GM18907 (cell line): ENCODE measurements at regions not wholly inside any gene's neighbourhood (a gene's known extent, or its start where the extent isn't known, plus 50 kb on each side); places are given as distances from the start of the nearest gene placed in this dataset.

Experiments
- ATAC-seq: cut with Tn5 transposase; IDR thresholded peaks from one replicate; pipeline ENCODE4 v1.9.1; 2021; ENCODE audit warnings: mild to moderate bottlenecking, moderate library complexity; ENCODE audit not compliant: unreplicated experiment

DNA sequence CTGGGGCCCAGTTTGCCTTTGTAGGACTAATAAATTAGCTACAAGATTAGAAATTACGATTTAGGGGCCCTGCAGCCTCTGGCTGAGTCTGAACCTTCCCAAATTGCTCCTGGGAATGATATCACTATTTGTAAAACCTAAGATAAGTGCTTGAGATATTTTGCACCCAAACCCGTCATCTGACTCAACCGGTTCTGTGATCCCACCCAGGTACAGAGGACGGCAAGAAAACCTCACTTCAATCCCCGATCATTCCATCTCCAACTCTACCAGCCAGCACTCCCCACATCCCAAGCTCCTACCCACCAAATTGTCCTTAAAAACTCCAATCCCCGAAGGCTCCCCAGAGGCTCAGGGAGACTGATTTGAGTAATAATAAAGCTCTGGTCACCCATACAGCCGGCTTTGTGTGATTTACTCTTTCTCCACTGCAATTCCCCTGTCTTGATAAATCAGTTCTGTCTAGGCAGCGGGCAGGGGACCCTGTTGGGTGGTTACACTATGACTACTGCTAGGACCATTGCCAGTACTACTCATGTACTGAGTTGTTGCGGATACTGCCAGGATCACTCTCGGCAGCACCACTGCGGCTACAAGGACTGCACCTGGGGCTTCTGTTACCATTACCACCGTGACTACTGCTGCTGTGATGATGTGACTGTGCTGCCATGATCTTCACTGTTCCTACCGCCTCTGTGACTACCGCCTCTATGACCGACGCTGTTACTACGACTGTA lies 73.1 kb downstream of the IRF8 start:
- ATAC-seq, result no peak

DNA sequence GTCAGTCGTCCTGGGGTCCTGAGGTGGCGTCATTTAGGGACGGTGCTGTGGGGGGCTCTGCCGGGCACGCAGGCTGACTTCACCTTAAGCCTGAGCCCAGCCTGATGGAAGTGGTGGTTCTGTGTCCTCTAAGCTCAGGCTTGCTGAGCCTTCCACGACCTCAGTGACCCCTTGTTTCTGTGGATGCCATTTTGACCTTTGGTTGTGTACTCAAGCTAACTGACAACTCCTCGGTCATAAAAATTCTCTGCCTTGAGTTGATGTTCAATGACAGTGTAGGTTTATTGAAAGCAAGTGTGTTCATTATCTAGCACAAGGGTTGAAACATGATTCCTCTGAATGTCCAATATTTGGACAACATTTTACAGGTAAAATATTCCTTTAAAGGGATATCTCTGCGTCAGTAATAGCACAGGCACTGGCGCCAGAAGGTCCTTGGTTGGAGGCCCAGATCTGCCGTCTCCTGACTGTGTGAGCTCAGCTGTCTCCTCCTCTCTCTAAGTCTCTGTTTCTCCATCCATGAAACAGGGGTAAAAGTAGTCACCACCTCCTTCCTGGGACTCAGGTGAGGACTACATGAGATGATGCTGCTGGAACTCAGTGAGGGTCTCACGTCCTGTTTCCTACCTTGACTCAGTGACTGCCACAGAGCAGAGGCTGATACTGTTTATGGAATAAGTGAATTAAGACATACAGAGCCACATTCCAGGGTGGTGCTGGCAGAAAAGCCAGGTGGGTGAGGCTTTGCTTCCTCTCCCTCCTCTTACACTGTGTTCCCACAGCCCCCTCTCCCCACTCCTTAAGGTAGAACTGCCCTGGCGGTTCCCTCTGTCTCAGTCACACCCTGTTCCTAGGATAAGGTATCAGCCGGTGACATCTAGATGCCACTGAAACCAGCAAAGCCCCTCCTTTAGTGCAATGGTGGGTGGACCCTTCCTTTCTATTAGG lies 75.7 kb downstream of the IRF8 start:
- no peak for ATAC-seq

DNA sequence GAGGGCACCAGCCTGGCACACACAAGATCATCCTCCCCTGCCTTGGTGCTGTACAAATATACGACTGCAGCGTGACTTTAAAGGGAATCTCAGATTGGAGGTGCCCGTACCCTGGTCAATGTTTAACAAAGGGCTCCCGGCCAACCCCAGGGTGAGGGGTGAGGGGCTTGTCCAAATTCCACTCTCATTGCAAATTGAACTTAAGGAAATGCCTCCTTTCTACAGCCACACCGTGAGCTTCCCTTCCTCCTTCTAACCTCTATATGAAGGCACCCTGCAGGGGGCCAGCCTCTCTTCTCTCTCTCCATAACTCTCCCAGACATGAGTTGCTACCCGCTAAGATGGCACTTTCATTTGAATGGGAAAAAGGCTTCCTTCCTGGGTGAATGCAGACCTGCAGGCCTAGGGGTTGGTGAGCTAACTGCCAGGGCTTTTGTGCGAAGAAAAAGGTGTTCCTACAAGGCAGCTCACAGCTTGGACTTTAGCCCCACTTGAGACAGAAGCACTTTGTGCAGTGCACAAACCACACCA lies 76.6 kb downstream of the IRF8 start:
- no peak for ATAC-seq

DNA sequence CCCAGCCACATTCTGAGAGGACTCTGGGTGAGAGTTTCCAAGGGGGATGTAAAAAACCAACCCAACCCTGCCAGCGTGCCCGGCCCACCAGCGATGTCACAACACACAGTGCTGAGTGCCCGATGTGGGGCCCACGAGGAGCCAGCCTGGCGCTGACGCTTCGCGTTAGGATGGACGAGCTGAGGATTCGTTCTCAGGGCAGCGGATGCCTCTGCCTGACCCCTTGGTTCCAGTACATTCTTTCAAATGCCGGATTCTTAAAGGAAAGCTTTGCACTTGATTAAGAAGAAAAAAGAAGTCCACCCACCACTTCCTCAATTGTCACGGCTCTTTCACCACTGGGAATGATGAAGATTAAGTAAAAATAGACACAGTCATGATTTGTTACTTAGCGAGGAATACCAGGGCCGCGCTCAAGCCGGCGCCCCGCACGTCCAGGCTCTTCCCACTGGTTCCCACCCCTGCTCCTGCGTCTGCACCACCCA lies 79.4 kb downstream of the IRF8 start:
- ATAC-seq, result no peak

DNA sequence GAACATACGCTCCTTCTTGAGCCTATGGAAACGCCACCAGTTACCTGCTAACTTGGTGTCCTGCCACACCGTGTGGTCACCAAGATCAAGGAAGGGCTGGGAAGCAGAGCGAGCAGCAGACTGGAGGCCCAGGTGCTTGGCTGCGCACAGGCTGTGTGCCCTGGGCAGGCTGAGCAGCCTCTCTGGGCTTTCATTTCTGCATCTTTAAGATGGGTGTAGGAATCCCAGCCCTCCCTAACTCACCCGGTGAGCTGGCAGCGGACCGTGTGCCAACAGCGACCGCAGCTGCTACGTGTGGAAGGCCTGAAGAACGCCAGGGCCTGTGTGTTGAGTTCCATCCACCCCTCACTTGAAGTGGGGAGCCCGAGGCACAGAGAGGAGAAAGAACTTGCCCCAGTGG lies 80.0 kb downstream of the IRF8 start:
- no peak for ATAC-seq

DNA sequence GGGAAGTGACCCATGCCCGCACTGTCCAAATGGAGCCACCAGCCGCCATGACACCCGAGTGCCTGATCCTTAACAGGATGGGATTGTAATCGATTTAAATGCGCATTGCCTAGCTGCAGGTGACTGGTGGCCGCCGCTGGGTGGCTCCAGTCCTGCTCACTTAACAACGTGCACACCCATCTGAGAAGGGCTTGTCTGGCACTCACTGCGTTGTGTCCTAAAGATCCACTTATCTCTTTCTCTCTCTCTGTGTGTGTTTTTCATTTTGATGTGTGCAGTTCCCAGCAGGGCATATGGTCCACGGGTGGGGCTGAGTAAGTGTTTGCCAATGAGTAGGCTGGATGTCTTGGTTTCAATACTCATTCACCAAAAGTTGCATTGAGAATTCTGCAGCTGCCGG lies 80.6 kb downstream of the IRF8 start:
- no peak for ATAC-seq

DNA sequence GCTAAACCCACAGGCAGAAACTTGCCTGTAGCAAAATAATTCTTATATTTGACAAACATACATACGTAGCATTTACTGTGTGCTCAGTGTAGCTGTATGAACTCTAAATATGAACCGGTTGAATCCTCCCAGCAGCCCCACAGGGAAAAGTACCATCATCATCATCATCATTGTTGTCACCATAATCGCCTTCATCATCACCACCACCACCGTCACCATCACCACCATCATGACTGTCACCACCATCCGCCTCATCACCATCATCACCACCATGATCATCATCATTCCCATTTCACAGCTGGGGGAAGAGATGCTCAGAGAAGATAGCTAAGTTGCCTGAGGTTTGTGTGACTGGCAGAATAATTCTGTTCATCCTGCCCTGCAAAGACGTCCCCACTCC lies 81.7 kb downstream of the IRF8 start:
- no peak for ATAC-seq

DNA sequence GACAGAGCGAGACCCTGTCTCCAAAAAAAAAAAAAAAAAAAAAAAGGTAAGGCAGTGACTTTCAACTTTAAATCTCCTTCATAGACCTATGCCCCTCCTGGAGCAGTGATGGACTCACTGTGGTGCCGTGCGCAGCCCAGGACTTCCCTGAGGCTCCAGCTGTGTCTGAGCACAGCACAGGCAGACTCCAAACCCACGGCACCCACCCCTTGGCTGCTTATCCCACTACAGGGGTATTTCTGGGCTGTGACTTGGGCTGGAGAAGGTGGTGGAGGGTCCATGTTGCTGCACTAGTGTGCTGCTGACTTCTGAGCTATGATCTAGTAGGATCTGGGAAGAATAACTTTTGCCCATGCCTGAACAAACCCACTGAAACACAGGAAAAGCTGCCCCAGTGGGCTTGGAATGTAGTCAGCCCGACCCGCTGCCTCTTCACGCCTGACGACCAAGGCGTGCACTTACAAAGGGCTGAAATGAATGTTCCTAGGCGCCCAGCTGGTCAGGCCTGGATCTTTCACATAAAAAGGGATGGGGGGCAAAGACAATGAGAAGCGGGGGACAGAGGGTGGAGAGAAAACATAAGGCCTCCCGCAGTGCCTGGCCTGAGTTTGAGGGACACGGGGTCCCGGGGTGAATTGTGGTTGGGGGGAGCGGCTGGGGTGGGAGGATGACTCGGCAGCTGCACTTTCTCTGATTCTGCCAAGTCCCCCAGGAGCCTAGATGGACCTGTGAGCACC lies 83.0 kb downstream of the IRF8 start:
- no peak for ATAC-seq

DNA sequence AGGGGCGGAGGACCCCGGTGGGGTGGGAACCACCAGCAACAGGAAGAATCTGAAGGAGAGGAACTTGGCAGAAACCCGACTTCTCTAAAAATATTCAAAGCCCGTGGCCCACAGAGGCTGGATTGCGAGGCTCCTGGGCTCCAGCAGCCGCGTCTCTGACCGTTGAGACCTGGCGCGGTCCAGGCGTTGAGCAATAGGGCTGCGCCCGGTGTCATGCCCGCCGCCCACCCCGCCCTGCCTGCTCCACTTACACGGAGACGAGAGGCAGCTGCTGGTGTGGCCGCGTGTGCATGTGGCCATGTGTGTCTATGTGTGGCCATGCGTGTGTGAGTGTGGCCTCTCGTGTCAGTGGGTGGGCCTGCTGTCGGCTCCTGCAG lies 83.6 kb downstream of the IRF8 start:
- no peak for ATAC-seq

DNA sequence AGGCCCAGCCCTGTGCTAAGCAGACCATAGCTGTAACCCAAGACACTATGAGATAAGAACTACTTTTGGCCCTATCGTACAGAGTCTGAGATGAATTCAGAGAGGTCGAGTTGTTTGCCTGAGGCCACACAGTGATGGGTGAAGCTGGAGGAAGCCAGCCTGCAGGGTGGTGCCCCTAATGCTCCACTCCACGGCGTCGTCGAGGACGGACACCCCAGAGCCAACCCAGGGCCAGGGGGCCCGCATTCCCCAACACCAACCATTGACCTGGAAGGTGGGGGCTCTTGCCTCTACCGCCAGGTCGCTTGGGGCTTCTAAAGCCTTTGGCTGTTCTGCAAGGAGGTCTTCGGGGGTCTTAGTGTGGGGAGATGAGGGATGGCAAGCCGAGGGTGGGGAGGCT lies 84.1 kb downstream of the IRF8 start:
- no peak for ATAC-seq

DNA sequence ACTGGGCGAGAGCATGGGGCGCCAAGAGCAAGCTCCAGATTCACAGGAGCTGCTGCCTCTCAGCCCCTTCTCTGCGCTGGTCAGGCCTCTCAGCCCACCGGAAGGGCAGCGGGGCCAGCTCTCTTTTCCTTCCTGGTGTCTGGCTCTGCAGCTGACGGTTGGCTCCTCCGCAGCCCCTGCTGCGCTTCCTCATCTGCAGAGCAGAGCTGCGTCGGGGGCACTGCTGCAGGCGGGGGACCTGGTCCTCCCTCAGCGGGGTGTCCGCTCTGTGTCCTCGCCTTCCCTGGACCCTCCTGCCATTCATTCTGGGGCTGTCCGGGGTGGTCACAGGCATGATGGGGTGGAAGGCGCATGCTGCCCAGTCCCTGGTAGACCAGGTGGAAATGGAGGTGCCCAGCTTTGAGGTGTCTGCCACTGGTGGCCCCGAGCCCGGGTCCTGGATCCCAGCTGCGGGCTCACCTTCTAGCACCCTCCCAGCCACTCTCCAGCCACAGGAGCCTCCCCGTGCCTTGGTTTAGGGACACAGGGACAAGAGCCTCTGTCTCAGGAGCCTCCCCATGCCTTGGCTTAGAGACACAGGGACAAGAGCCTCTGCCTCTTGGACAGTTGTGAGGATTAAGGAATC lies 84.8 kb downstream of the IRF8 start:
- no peak for ATAC-seq

DNA sequence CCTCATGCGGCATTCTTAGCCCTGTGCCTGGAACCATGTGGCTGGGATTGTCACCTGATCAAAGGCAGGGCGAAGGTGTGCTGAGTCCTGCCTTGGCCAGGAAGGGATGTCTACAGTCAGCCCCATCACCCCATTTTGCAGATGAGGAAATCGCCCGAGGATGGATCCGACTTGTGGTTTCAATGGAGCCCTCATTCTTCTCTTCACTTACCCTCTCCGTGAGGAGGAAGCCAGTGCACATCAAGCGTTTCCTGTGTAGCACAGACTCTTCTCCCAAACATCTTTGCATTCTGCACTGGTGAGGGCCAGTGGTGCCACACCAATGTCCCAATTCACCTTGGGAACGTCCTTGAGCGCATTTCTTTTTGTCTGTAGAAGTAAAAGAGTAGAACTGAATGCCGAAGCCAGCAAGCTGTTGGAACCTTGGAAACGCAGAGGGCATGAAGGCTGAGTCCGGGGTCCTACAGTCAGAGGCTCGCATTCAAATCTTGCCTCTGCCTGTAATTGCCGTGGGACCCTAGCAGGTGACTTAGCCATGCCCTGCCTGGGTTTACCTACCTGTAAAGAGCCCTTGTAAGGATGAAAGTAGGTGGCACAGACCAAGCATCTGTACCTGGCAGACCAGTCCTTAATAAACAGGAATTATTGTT lies 85.4 kb downstream of the IRF8 start:
- no peak for ATAC-seq

DNA sequence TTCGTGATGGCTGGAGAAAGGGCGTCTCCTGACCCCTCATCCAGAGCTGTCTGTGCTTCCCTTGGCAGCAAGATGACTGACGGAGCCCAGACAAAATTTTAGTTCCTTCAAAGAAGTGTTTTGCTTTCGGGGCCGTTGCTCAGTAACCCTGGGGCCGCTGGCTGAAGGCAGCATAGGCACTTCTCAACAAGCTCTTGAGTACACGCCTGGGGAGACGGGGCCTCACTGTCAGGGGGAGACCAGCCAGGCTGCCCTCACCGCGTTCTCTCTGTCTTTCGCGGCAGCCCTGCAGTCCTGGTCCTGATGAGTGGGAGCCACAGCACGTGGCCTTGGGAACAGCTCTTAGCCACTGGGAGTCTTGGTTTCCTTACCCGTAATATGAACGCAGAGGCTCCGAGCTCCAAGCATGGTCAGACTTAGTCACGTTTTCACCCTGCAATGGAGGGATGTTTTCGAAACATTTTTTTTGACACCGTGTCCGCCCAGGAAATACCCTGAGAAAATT lies 86.0 kb downstream of the IRF8 start:
- ATAC-seq, result no peak

DNA sequence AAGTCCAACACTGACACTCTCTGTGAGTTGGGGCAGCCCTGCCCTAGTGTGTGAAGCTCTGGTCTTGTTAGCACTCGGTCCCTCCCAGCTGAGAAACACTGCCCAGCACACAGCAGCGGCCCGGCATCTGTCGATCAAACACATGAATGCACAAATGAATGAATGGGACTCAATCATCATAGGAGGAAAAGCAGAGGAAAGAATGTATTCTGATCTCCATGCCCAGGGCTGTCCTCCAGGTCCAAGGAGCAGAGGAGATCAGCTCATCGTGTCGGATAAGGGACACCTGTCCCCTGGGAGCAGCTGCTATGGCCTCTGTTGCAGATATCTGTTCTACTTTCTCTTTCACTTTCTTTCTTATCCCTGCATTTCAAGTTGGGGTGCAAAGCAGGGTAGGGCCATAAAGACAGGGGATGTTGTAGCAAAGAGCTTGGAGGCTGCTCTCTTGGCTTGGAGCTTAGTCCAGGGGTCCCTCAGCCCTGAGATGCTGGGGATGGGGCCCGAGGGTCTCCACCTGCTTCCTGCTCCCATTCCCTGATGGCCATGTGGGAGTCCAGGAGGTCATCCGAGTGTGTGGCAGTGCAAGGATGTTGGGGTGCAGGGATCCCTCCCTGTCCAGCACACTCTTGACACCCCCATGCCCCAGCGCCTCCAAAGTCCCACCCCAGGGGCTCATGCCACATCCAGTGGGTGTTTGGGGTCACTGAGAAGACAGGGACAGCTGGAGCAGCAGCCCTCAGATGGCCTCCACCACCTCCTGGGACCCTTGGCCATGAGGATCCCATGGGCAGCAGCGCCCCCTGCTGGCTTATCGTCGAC lies 88.2 kb downstream of the IRF8 start:
- no peak for ATAC-seq

DNA sequence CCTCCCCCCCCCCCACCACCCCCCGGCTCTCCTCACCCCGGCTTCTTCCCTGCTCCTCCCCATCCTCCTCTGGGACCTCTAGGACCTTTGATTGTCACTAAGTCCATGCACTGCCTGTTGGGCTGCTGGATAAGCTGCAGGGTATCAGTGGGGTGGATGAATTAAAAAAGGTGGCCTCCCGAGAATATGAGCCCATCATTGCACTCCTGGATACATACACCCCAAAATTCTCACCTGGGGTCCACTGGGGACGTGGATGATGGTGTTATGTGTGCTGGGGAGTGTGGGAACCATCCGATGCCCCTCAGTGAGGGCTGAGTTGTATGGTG lies 88.8 kb downstream of the IRF8 start:
- ATAC-seq, result no peak

DNA sequence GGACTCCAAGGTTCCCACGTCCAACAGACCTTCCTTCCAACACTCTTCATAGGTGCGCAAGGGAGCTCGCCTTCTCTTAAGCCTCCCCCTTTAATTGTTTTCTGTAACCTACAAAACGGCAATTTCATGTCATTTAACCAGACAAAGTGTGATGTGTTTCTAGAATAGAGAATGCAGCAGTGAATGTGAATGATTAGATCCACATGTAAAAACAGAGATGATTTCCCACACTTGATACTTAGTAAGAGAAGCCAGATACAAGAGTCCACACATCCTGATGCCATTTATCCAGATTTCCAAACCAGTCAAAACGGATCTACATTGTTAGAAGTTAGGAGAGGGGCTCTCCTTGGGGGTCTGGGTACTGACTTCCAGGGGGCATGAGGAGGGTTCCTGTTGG lies 89.3 kb downstream of the IRF8 start:
- peak; percentile 3 for ATAC-seq

DNA sequence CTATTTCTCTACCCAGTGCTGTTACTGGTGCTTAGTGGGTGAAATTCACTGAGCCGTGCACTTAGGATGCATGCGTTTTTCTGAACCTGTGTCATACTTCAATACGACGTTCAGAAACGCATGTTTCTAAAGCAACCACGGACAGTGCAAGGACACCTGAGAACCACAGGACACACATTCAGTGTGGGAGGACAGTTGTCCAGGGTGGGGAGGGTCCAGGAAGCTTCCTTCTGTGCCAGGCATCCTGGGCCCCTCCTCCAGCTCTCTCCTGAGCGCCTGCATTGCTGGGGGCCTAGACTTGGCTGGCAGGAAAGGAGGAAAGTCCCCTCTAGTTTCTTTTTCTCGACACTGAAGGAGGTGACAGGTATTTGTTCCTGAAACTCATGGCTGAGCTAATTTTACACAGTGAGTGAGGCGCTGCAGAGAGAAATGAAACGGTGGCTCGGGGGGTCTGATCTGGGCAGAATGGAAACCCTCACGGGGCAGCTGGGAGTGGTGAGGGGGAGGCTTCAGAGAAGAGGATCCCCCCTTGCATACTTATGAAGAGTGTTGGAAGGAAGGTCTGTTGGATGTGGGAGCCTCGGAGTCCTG lies 89.9 kb downstream of the IRF8 start:
- peak; percentile 51 for ATAC-seq

DNA sequence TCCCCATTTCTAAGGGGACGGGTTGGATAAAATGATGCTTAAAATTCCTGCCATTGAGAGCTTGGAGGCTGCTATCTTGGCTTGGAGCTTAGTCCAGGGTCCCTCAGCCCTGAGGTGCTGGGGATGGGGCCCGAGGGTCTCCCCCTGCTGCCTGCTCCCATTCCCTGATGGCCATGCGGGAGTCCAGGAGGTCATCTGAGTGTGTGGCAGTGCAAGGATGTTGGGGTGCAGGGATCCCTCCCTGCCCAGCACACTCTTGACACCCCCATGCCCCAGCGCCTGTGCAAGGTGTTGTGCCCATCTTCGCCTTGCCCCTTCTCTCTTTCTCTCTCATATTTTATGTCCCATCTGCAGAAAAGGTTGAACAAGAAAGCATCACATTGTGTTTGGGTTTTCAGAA lies 90.4 kb downstream of the IRF8 start:
- ATAC-seq, result no peak
